Endothelial cell of umbilical vein (primary cell): ENCODE measurements at regions not wholly inside any gene's neighbourhood (a gene's known extent, or its start where the extent isn't known, plus 50 kb on each side); places are given as distances from the start of the nearest gene placed in this dataset.
"Not testable (repeated sequence)": the region's sequence is repeated elsewhere in the genome, so short reads cannot be mapped to it uniquely, and the experiment has no call there.

Experiments used
- BruUV-seq: library from RNA; stranded (reverse); fragments of 400-500 nt; replicated peaks from 2 replicates; lab custom pipeline; 2021; lab: Mats Ljungman, UMichigan
- CTCF ChIA-PET: fragments of 300-600, 350-600 bp; sonication (Branson Sonifier 250); formaldehyde crosslinking; loops from one replicate; lab custom pipeline; 2021; ENCODE audit warnings: antibody characterized with exemption, inconsistent platforms; lab: Charles Lee
- POLR2A ChIA-PET: fragments of 300-600, 350-600 bp; sonication (Branson Sonifier 250); formaldehyde crosslinking; loops from one replicate; lab custom pipeline; 2021; ENCODE audit warnings: antibody characterized with exemption, inconsistent platforms; lab: Charles Lee
- DNase-seq: peaks from one replicate; pipeline ENCODE4 v3.0.0-alpha.2; 2011; ENCODE audit warnings: low read depth, low spot score
- FAIRE-seq: peaks from 2 replicates; lab custom pipeline; 2011; peaks lifted over from hg19 to GRCh38; lab: Jason Lieb, UNC
- H2AFZ ChIP-seq: 2 replicates; pipeline ENCODE4 v1.6.0; 2012; ENCODE audit warnings: low read depth, low read length, control low read depth, inconsistent platforms
- H3K27ac ChIP-seq: 2 replicates; pipeline ENCODE4 v1.5.1; 2011; ENCODE audit warnings: low read depth, mild to moderate bottlenecking, control low read depth, low read length, moderate library complexity; ENCODE audit not compliant: insufficient read depth
- H3K27me3 ChIP-seq, 2 experiments: 2 replicates each; pipeline versions ENCODE4 v1.6.0 to v1.6.1; 2011; ENCODE audit warnings: low read length in 2 of 2, mixed read lengths in 1 of 2; ENCODE audit not compliant: control insufficient read depth in 2 of 2, insufficient read depth in 2 of 2
- H3K36me3 ChIP-seq, 2 experiments: 2 replicates in 1 of 2; 3 replicates in 1 of 2; pipeline ENCODE4 v1.5.1; 2011; ENCODE audit warnings: low read length in 2 of 2, mild to moderate bottlenecking in 1 of 2, moderate library complexity in 1 of 2; ENCODE audit not compliant: control insufficient read depth in 2 of 2, insufficient read depth in 2 of 2; ENCODE audit errors: extremely low read depth in 1 of 2
- H3K4me1 ChIP-seq: 3 replicates; pipeline ENCODE4 v1.5.1; 2011; ENCODE audit warnings: mild to moderate bottlenecking, low read length; ENCODE audit not compliant: control insufficient read depth, insufficient read depth; ENCODE audit errors: extremely low read depth
- H3K4me2 ChIP-seq: 2 replicates; pipeline ENCODE4 v1.6.1; 2011; ENCODE audit warnings: low read length, control low read depth, mixed read lengths; ENCODE audit not compliant: insufficient read depth
- H3K4me3 ChIP-seq, 3 experiments: fragments of 200-600 bp in 1 of 3; sonication (generic), shearing (Covaris generic) in 1 of 3; replicated peaks in 1 of 3; 2 replicates each; pipeline ENCODE4 v1.5.1; 2011 to 2016; ENCODE audit warnings: control low read depth in 3 of 3, low read length in 3 of 3, mild to moderate bottlenecking in 2 of 3, inconsistent platforms in 1 of 3, low read depth in 1 of 3, moderate library complexity in 1 of 3; ENCODE audit not compliant: insufficient read depth in 1 of 3
- H3K79me2 ChIP-seq: 2 replicates; pipeline ENCODE4 v1.6.0; 2012; ENCODE audit warnings: low read length, inconsistent platforms; ENCODE audit not compliant: control insufficient read depth, insufficient read depth
- H3K9ac ChIP-seq: replicated peaks from 2 replicates; pipeline ENCODE3; 2011; ENCODE audit warnings: low read length, control low read depth; ENCODE audit not compliant: insufficient read depth; ENCODE audit errors: extremely low read depth
- H3K9me1 ChIP-seq: replicated peaks from 3 replicates; pipeline ENCODE4 v1.6.0; 2011; ENCODE audit warnings: mild to moderate bottlenecking, low read length; ENCODE audit not compliant: control insufficient read depth, insufficient read depth; ENCODE audit errors: extremely low read depth
- H3K9me3 ChIP-seq: replicated peaks from 2 replicates; pipeline ENCODE4 v1.5.1; 2012; ENCODE audit warnings: low read length, inconsistent platforms; ENCODE audit not compliant: control insufficient read depth, insufficient read depth
- H4K20me1 ChIP-seq: replicated peaks from 2 replicates; pipeline ENCODE3; 2011; ENCODE audit warnings: mild to moderate bottlenecking, low read length; ENCODE audit not compliant: control insufficient read depth, insufficient read depth; ENCODE audit errors: extremely low read depth
- JUN ChIP-seq: IDR thresholded peaks from 2 replicates; pipeline ENCODE4 v1.6.1; 2011; ENCODE audit warnings: borderline replicate concordance, low read depth; ENCODE audit not compliant: insufficient read length, insufficient read depth
- dilution Hi-C: fragments of 300-500 bp; cut with MboI; formaldehyde crosslinking; loops from one replicate; pipeline ENCODE4 v1.15.0; 2019; ENCODE audit warnings: low sequenced_read_pairs; ENCODE audit not compliant: extremely low pct_ligation_motif_present
- intact Hi-C: fragments of 100-400 bp; cut with micrococcal nuclease; formaldehyde crosslinking; loops from one replicate; pipeline ENCODE4 v1.10.0; 2022

GRCh38 chr3:42871-43744 is 153.5 kb upstream of the CHL1 start:
- H3K79me2 ChIP-seq, H3K4me1 ChIP-seq, intact Hi-C loops, H4K20me1 ChIP-seq, H3K27me3 ChIP-seq, H3K27ac ChIP-seq, H3K9me3 ChIP-seq, dilution Hi-C loops, H3K9me1 ChIP-seq, CTCF ChIA-PET, BruUV-seq, H3K4me3 ChIP-seq, H3K9ac ChIP-seq, DNase-seq, FAIRE-seq, H2AFZ ChIP-seq, H3K4me2 ChIP-seq, H3K36me3 ChIP-seq, POLR2A ChIA-PET: not testable (repeated sequence)

GRCh38 chr3:44028-44676 is 152.4 kb upstream of the CHL1 start:
- FAIRE-seq (no peak), DNase-seq (no peak)
- H4K20me1 ChIP-seq: no peaks in the 10 kb centered on the region
- no peaks in the 10 kb centered on the region for H3K36me3 ChIP-seq
- H2AFZ ChIP-seq: no peak overlapping the region
- no peak overlapping the region for H3K9ac ChIP-seq
- CTCF ChIA-PET: no interaction called here
- intact Hi-C loops (no loop called here), dilution Hi-C loops (no loop called here)
- BruUV-seq: no TSS peak
- no peak overlapping the region for H3K27ac ChIP-seq
- no peak for TF ChIP-seq JUN
- no peaks in the 10 kb centered on the region for H3K27me3 ChIP-seq
- no peaks in the 10 kb centered on the region for H3K79me2 ChIP-seq
- H3K4me3 ChIP-seq: no peak overlapping the region
- POLR2A ChIA-PET: no interaction called here
- no peaks in the 10 kb centered on the region for H3K9me1 ChIP-seq
- no peaks in the 10 kb centered on the region for H3K4me1 ChIP-seq
- H3K4me2 ChIP-seq: no peak overlapping the region
- no peaks in the 10 kb centered on the region for H3K9me3 ChIP-seq

- CTCF ChIA-PET, POLR2A ChIA-PET, intact Hi-C loops: not testable (repeated sequence)
These were observed 151.6 kb upstream of the CHL1 start for GRCh38 chr3:44941-45340.

More at GRCh38 chr3:44941-45340, 151.6 kb upstream of the CHL1 start:
- H3K9ac ChIP-seq, FAIRE-seq, H3K27ac ChIP-seq, DNase-seq, H3K27me3 ChIP-seq, H4K20me1 ChIP-seq, H3K4me1 ChIP-seq, dilution Hi-C loops, BruUV-seq, H3K36me3 ChIP-seq, H2AFZ ChIP-seq, H3K4me2 ChIP-seq, H3K4me3 ChIP-seq, H3K9me1 ChIP-seq, H3K79me2 ChIP-seq, H3K9me3 ChIP-seq: not testable (repeated sequence)
